Activated CD4-positive, alpha-beta T cell treated with anti-CD3 and anti-CD28 coated beads, Interleukin-2, amount 50 U/mL, for 48 hours (primary cell): ENCODE measurements at regions not wholly inside any gene's neighbourhood (a gene's known extent, or its start where the extent isn't known, plus 50 kb on each side); places are given as distances from the start of the nearest gene placed in this dataset.
"Not testable (repeated sequence)": the region's sequence is repeated elsewhere in the genome, so short reads cannot be mapped to it uniquely, and the experiment has no call there.

ENCODE experiments used
- DNase-seq, 2 experiments: peaks; one replicate each; pipeline ENCODE4 v3.0.0-alpha.2; 2020

- no peak for DNase-seq
Measured at GRCh38 chr3:137304313-137305056, 346.7 kb downstream of the IL20RB start.

- DNase-seq: no peak
Measured at GRCh38 chr3:137324114-137324513, 366.3 kb downstream of the IL20RB start.

GRCh38 chr3:137325170-137325569, 367.4 kb downstream of the IL20RB start:
- no peak for DNase-seq

GRCh38 chr3:137325934-137326333, 368.2 kb downstream of the IL20RB start:
- no peak for DNase-seq

- DNase-seq: no peak
Measured at GRCh38 chr3:137329594-137329993, 371.8 kb downstream of the IL20RB start.

- DNase-seq: no peak
Measured at GRCh38 chr3:137330246-137330645, 372.5 kb downstream of the IL20RB start.

GRCh38 chr3:137332297-137332696, 374.5 kb downstream of the IL20RB start:
- no peak for DNase-seq

GRCh38 chr3:137335478-137335877, 377.7 kb downstream of the IL20RB start:
- DNase-seq: no peak

- not testable (repeated sequence) for DNase-seq
Measured at GRCh38 chr3:137338400-137338799, 380.6 kb downstream of the IL20RB start.

GRCh38 chr3:137343283-137343682, 385.5 kb downstream of the IL20RB start:
- DNase-seq: no peak

- no peak for DNase-seq
Measured at GRCh38 chr3:137347132-137347531, 389.3 kb downstream of the IL20RB start.

GRCh38 chr3:137347817-137348368, 390.1 kb downstream of the IL20RB start:
- no peak for DNase-seq

- no peak for DNase-seq
Measured at GRCh38 chr3:137348936-137349335, 391.2 kb downstream of the IL20RB start.

GRCh38 chr3:137349557-137350348, 392.0 kb downstream of the IL20RB start:
- DNase-seq: no peak

GRCh38 chr3:137360531-137361201, 402.9 kb downstream of the IL20RB start:
- DNase-seq: no peak

GRCh38 chr3:137382005-137382594, 382.0 kb upstream of the SOX14 start:
- DNase-seq: no peak

GRCh38 chr3:137385922-137386321, 378.2 kb upstream of the SOX14 start:
- no peak for DNase-seq

GRCh38 chr3:137409584-137409983, 354.5 kb upstream of the SOX14 start:
- DNase-seq: no peak

- DNase-seq: no peak
Measured at GRCh38 chr3:137410028-137410427, 354.1 kb upstream of the SOX14 start.

GRCh38 chr3:137420198-137420995, 343.7 kb upstream of the SOX14 start:
- DNase-seq: no peak

- no peak for DNase-seq
Measured at GRCh38 chr3:137438561-137438960, 325.6 kb upstream of the SOX14 start.

- no peak for DNase-seq
Measured at GRCh38 chr3:137460944-137461343, 303.2 kb upstream of the SOX14 start.
